Pancreas (tissue), 10 donors: ENCODE measurements at regions not wholly inside any gene's neighbourhood (a gene's known extent, or its start where the extent isn't known, plus 50 kb on each side); places are given as distances from the start of the nearest gene placed in this dataset.

ENCODE experiments used
- ATAC-seq, 4 donors: fragments of 200-7000 bp; cut with Tn5 transposase; one replicate each; pipeline versions ENCODE4 v1.8.0 to v1.9.1; 2020; ENCODE audit warnings: mild to moderate bottlenecking in 4 of 4, moderate library complexity in 4 of 4
- DNase-seq, 6 donors: peaks; one replicate each; pipeline ENCODE4 v3.0.0-alpha.2; 2020
- FAIRE-seq: peaks from 2 replicates; lab custom pipeline; 2012; peaks lifted over from hg19 to GRCh38; lab: Jason Lieb, UNC
- H3K27ac ChIP-seq, 4 donors: fragments of 200-600 bp; sonication (generic); 1 replicate in 3 of 4; 2 replicates in 1 of 4; pipeline versions ENCODE4 v1.5.0 to v1.8.0; 2020
- H3K27me3 ChIP-seq, 4 donors: fragments of 200-600 bp; one replicate each; pipeline ENCODE4 v1.8.0; 2021
- H3K36me3 ChIP-seq, 3 donors: fragments of 200-600 bp; sonication (generic) in 1 of 3; one replicate each; pipeline versions ENCODE4 v1.5.0 to v1.8.0; 2020 to 2021
- H3K4me1 ChIP-seq, 3 donors: fragments of 200-600 bp; one replicate each; pipeline ENCODE4 v1.8.0; 2021
- H3K4me3 ChIP-seq, 4 donors: fragments of 200-600 bp; sonication (generic) in 2 of 4; one replicate each; pipeline versions ENCODE4 v1.5.0 to v1.8.0; 2020 to 2021
- H3K9me3 ChIP-seq, 4 donors: fragments of 200-600 bp; one replicate each; pipeline ENCODE4 v1.8.0; 2021
- WGBS, 2 donors: extraction: QIAGEN DNeasy Blood & Tissue Kit; methylation state at CpG; one replicate each; pipeline ENCODE4 v1.1.7; 2013; 5-methylcytosine and 5-hydroxymethylcytosine counted together
- intact Hi-C, 3 donors: fragments of 100-400 bp; cut with DNase I; formaldehyde crosslinking; loops; one replicate each; pipeline versions ENCODE4 v1.11.1 to v1.14.2; 2022
- TF ChIP-seq, protein P1 (sequence below), 4 donors: fragments of 200-600 bp; sonication (generic) in 3 of 4; IDR thresholded peaks; one replicate each; pipeline versions ENCODE4 v1.5.0 to v1.8.0; 2021; ENCODE audit warnings: antibody characterized with exemption in 4 of 4
- donor health status: healthy with polysubstance abuse.
- donor health status: DM: no; HTN: no; CAD: no; lungs with moderate emphysema.
- donor health status: DM: no; HTN: no; CAD: no.
- donor health status: control.
- donor health status: control.
- donor health status: Bipolar disorder and iron deficiency.
- donor health status: DM: yes; HTN: yes; CAD: no.
- donor health status: DM: no; HTN: no; CAD: no.
- donor health status: DM: no; HTN: no; CAD: no.
- donor health status: DM: yes; HTN: yes; CAD: no.

DNA sequence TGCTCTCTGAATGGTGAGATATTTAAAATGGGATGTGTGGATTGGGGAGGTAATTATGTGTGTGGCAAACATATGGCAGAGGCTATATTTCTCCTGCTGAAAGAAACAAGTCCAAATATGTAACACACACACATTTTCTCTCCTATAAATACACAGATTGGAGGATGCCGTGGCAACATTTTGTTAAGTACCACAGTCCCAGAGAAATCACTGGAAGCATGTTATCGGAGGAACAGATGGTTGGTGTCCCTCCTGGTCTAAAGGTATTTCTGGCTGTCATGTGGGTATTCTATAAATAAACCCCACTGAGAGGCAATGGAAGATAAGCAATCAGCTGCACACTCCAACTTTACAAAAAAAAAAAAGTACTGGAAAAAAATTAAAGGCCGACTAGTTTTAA, 528.3 kb upstream of the BOD1L1 start:
- intact Hi-C loops = no loop called here
- Histone ChIP-seq H3K4me3 (no peak overlapping the region), H3K9me3 (no peaks in the 10 kb centered on the region), H3K4me1 (no peaks in the 10 kb centered on the region), H3K36me3 (no peaks in the 10 kb centered on the region), H3K27ac (no peak overlapping the region), H3K27me3 (no peaks in the 10 kb centered on the region)
- ATAC-seq (peak in 1 of 4 donors; percentile 52), DNase-seq (no peak), FAIRE-seq (no peak)
- TF ChIP-seq, protein P1, sequence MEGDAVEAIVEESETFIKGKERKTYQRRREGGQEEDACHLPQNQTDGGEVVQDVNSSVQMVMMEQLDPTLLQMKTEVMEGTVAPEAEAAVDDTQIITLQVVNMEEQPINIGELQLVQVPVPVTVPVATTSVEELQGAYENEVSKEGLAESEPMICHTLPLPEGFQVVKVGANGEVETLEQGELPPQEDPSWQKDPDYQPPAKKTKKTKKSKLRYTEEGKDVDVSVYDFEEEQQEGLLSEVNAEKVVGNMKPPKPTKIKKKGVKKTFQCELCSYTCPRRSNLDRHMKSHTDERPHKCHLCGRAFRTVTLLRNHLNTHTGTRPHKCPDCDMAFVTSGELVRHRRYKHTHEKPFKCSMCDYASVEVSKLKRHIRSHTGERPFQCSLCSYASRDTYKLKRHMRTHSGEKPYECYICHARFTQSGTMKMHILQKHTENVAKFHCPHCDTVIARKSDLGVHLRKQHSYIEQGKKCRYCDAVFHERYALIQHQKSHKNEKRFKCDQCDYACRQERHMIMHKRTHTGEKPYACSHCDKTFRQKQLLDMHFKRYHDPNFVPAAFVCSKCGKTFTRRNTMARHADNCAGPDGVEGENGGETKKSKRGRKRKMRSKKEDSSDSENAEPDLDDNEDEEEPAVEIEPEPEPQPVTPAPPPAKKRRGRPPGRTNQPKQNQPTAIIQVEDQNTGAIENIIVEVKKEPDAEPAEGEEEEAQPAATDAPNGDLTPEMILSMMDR (IDR thresholded peaks at IDR 0.05) = no peak
- 27 to 35% methylated on average over 3 of the region's 3 CpGs for WGBS, 2 donors

DNA sequence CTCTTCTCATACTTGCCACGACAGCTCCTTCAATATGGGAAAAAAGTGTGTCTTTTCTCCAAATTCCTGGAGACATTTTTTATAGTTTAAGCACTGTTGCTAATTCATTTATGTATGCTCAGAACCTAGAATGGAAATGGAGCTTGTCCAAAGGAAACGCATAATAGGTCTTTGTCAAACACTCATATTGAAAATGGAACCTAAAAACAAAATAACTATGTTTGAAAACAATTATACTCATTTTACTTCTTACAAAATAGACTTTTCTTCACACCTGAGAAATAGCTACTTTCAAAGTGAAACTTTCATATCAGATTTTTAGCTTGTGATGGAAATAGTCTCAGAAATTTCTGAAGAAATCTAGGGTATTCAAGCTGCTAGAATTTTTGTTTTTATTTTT, 529.7 kb upstream of the BOD1L1 start:
- Histone ChIP-seq H3K4me1 (no peaks in the 10 kb centered on the region), H3K4me3 (no peak overlapping the region), H3K27ac (no peak overlapping the region), H3K27me3 (no peaks in the 10 kb centered on the region), H3K9me3 (no peaks in the 10 kb centered on the region), H3K36me3 (no peaks in the 10 kb centered on the region)
- intact Hi-C loops = no loop called here
- 86 to 93% methylated on average over 2 of the region's 2 CpGs for WGBS, 2 donors
- ATAC-seq = no peak
- FAIRE-seq = no peak
- no peak for DNase-seq
- TF ChIP-seq, protein P1 (IDR thresholded peaks at IDR 0.05) = no peak

DNA sequence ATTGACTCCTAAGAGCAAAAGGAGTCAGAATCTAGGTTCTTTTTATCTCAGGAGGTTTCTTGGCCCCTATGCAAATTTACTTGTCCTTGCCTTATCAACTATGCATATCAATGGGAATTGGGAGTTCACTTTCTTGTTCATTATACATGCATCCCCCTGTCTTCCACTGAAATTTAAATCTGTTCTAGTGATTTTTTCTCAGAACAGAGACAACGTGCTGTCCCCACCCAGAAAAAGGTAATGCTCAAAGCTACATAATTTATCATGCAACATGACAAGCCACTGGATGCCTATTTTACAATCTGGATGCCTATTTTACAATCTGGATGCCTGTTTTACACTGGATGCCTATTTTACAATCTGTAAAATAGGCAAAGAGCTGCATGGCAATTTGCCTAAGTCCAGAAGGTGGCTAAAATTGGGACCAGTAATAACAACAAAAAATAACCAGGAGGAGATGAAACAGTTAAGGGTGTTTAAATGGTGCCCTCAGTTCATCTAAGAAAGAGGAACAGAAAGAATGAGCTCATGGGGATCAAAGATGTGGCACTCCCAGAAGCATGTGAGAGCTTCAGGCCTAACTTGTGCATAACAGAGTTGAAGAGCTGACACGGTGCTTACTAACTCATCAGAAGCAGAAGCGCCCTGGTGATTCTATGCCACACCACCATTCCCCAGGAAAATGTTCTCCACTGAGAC, 537.8 kb upstream of the BOD1L1 start:
- intact Hi-C loops = no loop called here
- peak in 2 of 4 donors; percentile 69 to 70 for ATAC-seq
- peaks cover 0 to 6% (median 6%) of the 10 kb centered on the region in 3 donors for H3K4me1 ChIP-seq
- no peaks in the 10 kb centered on the region for H3K9me3 ChIP-seq
- FAIRE-seq = no peak
- TF ChIP-seq, protein P1 (IDR thresholded peaks at IDR 0.05) = no peak
- no peak overlapping the region for H3K4me3 ChIP-seq
- H3K27me3 ChIP-seq = no peaks in the 10 kb centered on the region
- 73 to 87% methylated on average over 3 of the region's 3 CpGs for WGBS, 2 donors
- no peak overlapping the region for H3K27ac ChIP-seq
- no peak for DNase-seq
- no peaks in the 10 kb centered on the region for H3K36me3 ChIP-seq

DNA sequence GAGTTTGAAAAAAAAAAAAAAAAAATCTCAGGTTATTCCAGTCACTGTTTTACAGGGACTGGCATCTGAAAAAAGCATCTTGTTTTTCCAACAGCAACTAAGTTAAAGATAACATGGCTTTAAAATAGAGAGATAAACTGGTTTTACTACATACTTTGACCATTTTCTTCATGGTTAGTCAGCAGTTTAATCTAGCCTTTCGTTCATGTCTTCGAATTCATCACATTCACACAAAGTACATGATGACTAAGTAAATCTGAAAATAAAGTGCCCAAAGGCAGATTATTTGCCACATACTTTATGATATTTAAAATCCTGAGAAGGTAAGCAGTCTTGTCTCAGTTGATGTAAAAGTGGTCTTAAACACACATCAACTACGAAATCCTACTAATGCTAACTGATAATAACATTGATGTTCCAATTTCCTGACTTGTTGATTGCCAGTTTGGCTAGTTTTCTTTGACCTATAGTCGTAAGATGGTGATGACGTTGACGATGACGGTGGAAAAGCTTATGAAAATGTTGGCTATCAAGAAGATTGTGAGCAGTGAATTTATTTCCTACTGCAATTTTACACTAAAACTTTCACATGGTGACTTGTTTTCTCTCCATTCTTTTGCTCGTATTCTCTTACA, 540.5 kb upstream of the BOD1L1 start:
- FAIRE-seq (no peak), DNase-seq (no peak), ATAC-seq (no peak)
- H3K9me3 ChIP-seq = no peaks in the 10 kb centered on the region
- TF ChIP-seq, protein P1 (IDR thresholded peaks at IDR 0.05) = no peak
- WGBS, 2 donors = 79 to 91% methylated on average over 8 of the region's 8 CpGs
- intact Hi-C loops = no loop called here
- no peaks in the 10 kb centered on the region for H3K36me3 ChIP-seq
- no peak overlapping the region for H3K27ac ChIP-seq
- peaks cover 0 to 6% (median 6%) of the 10 kb centered on the region in 3 donors for H3K4me1 ChIP-seq
- H3K27me3 ChIP-seq = no peaks in the 10 kb centered on the region
- H3K4me3 ChIP-seq = no peak overlapping the region

DNA sequence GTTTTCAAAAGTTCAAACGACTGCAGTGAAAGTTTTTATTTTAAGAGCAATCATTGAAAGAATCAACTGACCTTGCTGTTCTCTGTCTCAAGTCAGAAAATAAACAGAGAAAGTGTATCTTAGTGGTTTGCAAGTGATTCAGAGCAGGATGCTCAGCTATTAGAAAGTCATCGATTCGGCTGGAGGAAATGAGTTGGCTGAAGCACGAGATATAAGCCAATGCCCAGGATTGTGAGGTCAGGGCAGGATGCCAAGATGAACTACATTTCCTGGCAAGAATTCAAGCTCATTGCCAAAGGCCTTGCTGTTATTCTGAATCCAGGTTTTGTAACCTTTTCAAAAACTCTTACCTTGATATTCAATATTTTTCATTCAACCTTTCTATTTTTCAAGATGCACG, 541.4 kb upstream of the BOD1L1 start:
- Histone ChIP-seq H3K27me3 (no peaks in the 10 kb centered on the region), H3K36me3 (no peaks in the 10 kb centered on the region), H3K27ac (no peak overlapping the region), H3K4me3 (no peak overlapping the region), H3K9me3 (no peaks in the 10 kb centered on the region), H3K4me1 (peaks cover 0 to 6% (median 6%) of the 10 kb centered on the region in 3 donors)
- ATAC-seq = peak; percentile 73 to 80 (median 75)
- TF ChIP-seq, protein P1 (IDR thresholded peaks at IDR 0.05) = no peak
- FAIRE-seq = no peak
- intact Hi-C loops = no loop called here
- DNase-seq = peak in 4 of 6 donors; percentile 62 to 81 (median 66)
- 6 to 8% methylated on average over 5 of the region's 5 CpGs for WGBS, 2 donors
